ENCODE measurements at regions not wholly inside any gene's neighbourhood (a gene's known extent, or its start where the extent isn't known, plus 50 kb on each side); places are given as distances from the start of the nearest gene placed in this dataset.
"Not testable (repeated sequence)": the region's sequence is repeated elsewhere in the genome, so short reads cannot be mapped to it uniquely, and the experiment has no call there.

DNA sequence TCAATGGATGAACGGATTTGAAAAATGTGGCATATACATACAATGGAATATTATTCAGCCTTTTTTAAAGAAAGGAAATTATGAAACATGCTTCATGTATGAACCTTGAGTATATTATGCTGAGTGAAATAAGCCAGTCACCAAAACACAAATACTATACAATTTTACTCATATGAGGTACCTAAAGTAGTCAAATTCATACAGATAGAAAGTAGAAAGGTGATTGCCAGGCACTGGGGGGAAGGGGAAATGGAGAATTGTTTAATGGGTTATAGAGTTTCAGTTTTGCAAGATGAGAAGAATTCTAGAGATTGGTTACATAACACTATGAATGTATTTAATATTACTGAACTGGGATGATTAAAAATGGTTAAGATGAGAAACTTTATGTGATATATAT, 171.4 kb downstream of the TMTC3 start:
- no peak for FAIRE-seq

- no peak for FAIRE-seq
These were observed 172.6 kb downstream of the TMTC3 start for GRCh38 chr12:88314706-88315105.

GRCh38 chr12:88318726-88319125, 176.6 kb downstream of the TMTC3 start:
- FAIRE-seq, result no peak

DNA sequence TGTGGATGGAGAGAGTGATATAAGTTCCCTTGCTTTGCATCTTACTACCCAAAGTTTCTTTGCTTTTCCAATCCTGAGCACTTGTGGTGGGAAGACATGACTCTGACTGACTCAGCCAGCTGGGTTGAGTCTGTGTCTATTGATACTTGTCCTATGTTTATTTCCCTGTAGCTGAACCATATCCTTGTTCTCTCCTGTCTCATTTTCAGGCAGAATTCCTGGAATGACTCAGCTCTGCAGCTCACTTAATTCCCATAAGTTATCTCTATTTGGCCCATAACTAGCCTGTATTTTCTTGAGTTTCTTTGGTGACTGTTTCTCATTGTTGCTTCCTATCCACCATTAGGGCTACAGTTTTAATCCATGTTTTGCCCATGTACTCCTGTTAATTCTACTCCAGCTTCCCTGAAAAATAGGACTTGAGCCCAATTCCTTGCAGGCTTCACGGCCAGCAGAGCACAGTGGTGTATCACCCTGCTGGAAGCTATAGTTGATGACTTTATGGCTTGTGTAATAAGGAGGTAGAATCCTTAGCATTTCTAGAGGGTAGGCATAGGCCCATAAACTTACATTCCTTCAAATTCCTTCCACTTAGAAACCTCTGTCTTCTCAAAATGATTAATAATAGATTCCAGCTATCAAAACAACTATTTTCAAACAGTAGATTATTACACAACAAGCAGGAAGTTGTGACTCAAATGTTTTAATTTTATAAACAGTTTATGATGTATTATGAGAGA, 183.1 kb downstream of the TMTC3 start:
- FAIRE-seq, result no peak

- FAIRE-seq, result no peak
These were observed 183.7 kb downstream of the TMTC3 start for GRCh38 chr12:88325816-88326189.

GRCh38 chr12:88327276-88327675, 185.2 kb downstream of the TMTC3 start:
- no peak for FAIRE-seq

DNA sequence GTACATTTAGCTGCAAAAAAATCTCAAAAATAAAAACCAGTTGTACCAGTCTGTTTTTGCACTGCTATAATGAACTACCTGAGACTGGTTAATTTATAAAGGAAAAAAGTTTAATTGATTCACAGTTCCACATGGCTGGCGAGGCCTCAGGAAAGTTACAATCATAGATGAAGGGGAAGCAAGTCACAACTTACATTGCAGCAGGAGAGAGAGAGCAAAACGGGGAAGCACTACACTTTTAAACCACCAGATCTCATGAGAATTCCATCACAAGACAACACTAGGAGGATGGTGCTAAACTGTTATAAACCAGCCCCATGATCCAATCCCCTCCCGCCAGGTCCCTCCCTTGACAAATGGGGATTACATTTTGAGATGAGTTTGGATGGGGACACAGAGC, 186.0 kb downstream of the TMTC3 start:
- no peak for FAIRE-seq

DNA sequence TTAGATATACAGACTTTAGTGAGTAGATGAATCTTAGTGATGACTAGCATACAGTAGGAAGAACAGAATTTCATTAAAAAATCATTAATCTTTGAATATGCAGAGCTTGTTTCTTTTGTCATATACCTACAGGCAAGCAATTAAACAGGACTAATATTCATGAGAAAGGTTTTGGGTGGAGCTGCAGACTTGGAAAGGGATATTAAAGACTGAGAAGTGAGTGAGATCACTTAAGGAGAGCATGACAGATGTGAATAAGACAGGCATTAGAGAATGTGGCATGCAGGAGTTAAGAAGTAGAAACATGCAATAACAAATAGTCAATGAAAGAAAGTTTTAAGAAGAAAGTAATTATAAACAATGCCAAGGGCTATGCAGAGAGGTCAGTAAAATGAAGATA, 187.7 kb downstream of the TMTC3 start:
- FAIRE-seq, result no peak

DNA sequence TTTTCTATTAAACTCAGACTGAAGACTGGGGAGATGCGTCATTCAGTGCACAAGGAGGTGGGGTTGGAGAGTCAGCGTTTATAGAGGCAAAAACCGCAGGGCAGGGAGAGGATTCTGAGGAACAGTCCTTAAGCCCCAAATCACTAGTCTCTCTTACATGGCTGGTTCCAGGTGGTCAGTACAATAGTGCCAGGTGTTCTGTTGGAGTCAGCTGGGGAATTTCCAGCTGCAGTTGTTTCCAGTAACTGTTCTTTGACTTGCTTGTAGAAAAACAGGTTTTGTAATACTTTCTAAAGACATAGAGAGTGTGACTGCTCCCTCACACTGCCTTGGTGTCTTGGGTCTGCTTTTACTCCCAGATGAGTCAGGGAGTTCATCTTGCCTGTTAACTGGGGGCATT, 192.2 kb downstream of the TMTC3 start:
- no peak for FAIRE-seq

GRCh38 chr12:88336076-88336739, 194.1 kb downstream of the TMTC3 start:
- FAIRE-seq, result no peak

- no peak for FAIRE-seq
These were observed 196.4 kb downstream of the TMTC3 start for GRCh38 chr12:88338486-88338885.

DNA sequence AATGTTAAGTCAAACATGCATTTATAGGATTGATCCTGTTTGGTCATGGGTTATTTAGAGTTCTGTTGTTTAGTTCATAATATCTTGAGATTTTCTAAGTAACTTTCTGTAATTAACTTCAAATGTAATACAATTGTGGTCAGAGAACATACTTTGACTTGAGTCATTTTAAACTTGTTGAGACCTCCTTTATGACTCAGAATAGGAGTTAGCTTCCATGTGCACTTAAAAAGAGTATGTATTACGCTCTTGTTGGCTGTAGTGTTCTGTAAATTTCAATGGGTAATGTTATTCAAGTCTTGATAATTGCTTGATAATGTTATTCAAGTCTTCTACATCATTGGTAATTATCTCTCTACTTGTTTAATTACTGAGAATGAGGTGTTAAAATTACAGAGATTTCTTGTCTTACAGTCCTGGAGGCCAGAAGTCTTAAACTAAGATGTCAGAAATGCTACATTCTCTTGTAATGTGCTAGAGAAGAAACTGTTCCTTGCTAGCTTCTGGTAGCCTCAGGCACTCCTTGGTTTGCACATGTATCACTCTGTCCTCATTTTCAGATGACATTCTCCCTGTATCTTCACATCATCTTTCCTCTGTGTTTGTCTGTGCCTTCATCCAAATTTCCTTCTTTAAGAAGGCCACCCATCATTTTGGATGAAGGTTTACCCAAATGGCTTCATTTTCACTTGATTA, 197.3 kb downstream of the TMTC3 start:
- no peak for FAIRE-seq

GRCh38 chr12:88339966-88340365, 197.9 kb downstream of the TMTC3 start:
- no peak for FAIRE-seq

DNA sequence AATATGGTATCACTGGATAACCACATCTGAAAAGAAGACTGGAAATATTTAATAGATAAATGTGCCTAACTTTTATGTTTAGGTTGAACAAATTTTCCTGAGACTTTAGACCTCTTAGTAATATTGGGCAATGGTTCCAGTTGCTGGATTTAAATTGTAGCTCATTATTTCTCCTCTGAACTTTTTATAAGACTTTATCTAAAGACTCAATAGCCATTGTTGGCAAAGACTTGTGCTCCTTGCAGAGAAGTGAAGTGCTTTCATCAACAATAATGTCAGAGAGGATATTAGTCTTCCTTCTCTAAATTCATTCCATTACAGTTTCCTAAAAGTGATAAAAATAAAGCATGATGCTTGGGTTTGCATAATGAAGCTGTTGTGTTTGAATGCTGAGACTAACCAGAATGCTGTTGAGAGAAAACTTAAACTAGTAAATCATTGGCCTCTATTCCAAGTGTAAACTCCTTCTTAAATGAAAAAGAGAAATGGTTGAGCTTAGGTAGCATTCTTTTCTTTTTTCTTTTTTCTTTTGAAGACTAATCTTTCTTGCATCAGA, 200.2 kb downstream of the TMTC3 start:
- no peak for FAIRE-seq

GRCh38 chr12:88351146-88351545, 209.0 kb downstream of the TMTC3 start:
- FAIRE-seq, result peak; percentile 27

DNA sequence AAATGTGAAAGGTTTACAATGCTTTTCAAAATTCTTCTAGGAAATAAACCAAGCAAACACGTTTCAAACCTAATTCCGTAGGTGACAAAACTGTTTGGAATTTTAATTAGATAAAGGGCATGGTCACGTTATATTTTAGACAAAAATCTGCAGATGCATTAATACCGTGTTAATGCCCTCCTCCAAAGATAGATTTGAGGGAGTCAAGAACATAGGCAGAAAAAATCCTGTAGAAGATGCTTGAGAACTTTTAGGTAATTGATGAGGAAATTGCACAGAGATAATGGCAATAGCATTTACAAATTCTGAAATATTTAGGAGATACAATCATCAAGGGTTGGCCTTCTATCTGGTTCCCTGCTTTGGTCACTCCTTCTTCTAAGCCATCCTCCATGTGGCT, 212.6 kb downstream of the TMTC3 start:
- FAIRE-seq, result no peak

GRCh38 chr12:88360343-88360742, 218.2 kb downstream of the TMTC3 start:
- peak; percentile 19 for FAIRE-seq

- no peak for FAIRE-seq
These were observed 218.8 kb downstream of the KITLG start for GRCh38 chr12:88361493-88361892.

GRCh38 chr12:88362439-88362838, 217.8 kb downstream of the KITLG start:
- no peak for FAIRE-seq

DNA sequence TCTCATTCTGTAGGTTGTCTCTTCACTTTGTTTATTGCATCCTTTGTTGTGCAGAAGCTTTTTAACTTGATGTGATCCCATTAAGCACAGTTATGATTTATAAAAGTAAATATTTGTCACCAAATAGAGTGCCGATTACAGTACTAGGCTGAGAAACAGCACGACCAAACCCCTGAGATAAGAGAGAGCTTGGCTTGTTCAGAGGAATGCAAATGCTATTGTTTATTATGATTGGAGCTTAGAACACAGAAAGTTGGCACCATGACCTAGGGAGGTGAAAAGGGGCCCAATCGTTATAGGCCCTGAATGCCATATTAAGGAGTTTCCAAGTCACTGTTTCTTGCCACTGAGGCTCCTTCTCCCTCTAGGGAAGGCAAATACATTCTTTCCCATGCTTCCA, 214.9 kb downstream of the KITLG start:
- no peak for FAIRE-seq

DNA sequence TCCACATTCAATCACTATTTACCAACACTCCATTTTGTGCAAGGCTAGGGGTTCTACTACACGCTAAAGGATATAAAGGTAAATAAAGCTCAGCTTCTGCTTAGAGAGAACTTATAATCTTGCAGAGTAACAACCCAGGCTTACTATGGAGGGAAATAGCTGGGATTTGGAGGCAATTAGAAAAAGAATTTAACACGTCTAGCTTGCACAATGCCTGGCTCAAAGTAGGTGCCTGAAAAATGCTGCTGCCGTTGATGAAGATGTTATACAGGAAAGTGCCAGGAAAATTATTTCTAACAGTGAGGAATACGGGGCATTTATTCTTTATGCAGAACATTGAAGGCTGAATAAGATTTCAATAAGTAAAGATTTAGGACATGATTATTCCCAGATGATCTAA, 214.2 kb downstream of the KITLG start:
- FAIRE-seq, result no peak

- FAIRE-seq, result no peak
These were observed 213.0 kb downstream of the KITLG start for GRCh38 chr12:88367231-88367630.

- not testable (repeated sequence) for FAIRE-seq
These were observed 212.2 kb downstream of the KITLG start for GRCh38 chr12:88368077-88368476.

All from A204.1 (cell line).